ENCODE measurements at regions not wholly inside any gene's neighbourhood (a gene's known extent, or its start where the extent isn't known, plus 50 kb on each side); places are given as distances from the start of the nearest gene placed in this dataset.
"Not testable (repeated sequence)": the region's sequence is repeated elsewhere in the genome, so short reads cannot be mapped to it uniquely, and the experiment has no call there.

GRCh38 chr2:192687015-192687414, 492.3 kb upstream of the TMEFF2 start:
- DNase-seq (ENCODE audit: low read depth in 2 of 2), result no peak

GRCh38 chr2:192682511-192682910, 487.8 kb upstream of the TMEFF2 start:
- DNase-seq (ENCODE audit: low read depth in 2 of 2), result not testable (repeated sequence)

- no peak for DNase-seq (ENCODE audit: low read depth in 2 of 2)
These were observed 480.9 kb upstream of the TMEFF2 start for GRCh38 chr2:192675681-192676080.

DNA sequence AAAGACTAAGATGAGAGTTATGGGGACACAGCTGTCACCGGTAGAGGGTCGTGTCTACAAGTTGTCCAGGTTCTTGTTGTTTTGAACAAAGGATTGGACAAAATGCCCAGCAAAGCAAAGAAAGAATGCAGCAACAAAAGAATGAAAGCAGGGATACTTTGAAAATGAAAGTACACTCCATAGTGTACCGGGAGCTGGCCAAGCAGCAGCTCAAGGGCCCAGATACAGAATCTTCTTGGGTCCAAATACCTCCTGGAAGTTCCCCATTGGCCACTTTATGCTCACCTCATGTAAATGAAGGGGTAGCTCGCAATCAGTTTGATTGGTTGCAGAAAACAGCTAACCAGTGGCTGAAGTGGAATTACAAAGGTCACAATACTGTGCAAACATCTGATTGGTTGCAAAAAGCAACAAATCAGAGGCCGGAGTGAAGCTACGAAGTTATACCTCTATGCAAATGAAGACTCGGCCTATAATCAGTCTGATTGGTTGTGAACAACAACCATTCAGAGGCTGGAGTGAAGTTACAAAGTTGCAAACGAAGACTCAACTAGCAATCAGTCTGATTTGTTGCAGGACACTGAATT, 474.9 kb upstream of the TMEFF2 start:
- no peak for DNase-seq (ENCODE audit: low read depth in 2 of 2)

- DNase-seq (ENCODE audit: low read depth in 2 of 2), result not testable (repeated sequence)
These were observed 465.8 kb upstream of the TMEFF2 start for GRCh38 chr2:192660555-192660954.

DNA sequence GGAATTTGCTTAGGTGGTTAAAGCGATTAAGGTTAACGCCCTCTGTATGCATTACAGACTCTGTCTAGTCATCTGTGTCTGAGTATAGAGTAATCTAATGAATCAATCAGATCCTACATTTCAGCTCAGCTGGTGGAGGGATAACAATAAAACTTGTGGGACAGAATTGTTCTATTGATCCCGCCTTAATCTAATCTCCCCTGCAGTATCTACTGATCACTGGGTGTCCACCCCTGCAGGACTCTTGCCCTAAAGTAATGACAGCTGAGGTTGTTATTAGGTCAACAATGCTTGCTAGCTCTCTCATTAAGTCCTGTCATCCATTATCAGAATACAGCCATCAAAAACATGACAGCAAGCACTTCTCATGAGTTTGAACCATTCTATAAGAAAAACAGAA, 462.6 kb upstream of the TMEFF2 start:
- DNase-seq (ENCODE audit: low read depth in 2 of 2), result no peak

GRCh38 chr2:192655916-192656315, 461.2 kb upstream of the TMEFF2 start:
- no peak for DNase-seq (ENCODE audit: low read depth in 2 of 2)

GRCh38 chr2:192645811-192646598, 451.3 kb upstream of the TMEFF2 start:
- DNase-seq (ENCODE audit: low read depth in 2 of 2), result no peak

DNA sequence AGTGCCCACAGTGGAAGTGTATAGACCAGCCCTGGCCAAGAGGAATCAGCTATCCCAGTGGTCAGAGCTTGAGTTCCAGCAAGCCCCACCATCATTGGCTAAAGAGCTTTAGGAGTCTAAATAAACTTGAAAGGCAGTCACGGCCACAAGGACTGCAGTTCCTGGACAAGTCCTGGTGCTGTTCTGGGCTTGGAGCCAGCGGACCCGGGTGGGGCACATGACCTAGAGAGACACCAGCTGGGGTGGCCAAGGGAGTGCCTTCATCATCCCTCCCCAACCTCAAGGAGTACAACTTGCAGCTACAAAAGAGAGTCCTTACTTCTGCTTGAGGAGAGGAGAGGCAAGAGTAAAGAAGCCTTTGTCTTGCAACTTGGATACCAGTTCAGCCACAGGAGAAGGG, 439.8 kb upstream of the TMEFF2 start:
- no peak for DNase-seq (ENCODE audit: low read depth in 2 of 2)

DNA sequence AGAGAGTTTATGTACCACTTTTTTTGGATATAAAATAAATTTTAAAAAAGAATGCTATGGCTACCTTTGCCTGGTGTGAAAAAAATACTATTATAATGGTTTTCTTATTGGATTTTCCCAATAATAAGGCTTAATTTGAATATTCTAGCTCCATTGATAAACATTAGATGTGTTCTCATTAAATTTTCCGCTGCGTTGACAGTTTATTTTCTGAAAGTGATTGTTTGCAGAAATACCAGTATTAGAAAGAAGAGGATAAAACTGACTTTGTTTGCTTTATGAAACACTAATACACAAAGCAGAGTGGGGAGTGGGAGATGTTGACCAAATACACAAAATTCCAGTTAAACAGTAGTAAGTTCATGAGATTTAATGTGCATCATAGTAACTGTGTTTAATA, 433.3 kb upstream of the TMEFF2 start:
- DNase-seq (ENCODE audit: low read depth in 2 of 2), result no peak

GRCh38 chr2:192615105-192615504, 420.4 kb upstream of the TMEFF2 start:
- DNase-seq (ENCODE audit: low read depth in 2 of 2), result no peak

- DNase-seq (ENCODE audit: low read depth in 2 of 2), result no peak
These were observed 409.6 kb upstream of the TMEFF2 start for GRCh38 chr2:192604295-192604694.

- DNase-seq (ENCODE audit: low read depth in 2 of 2), result not testable (repeated sequence)
These were observed 403.9 kb upstream of the TMEFF2 start for GRCh38 chr2:192598649-192599048.

DNA sequence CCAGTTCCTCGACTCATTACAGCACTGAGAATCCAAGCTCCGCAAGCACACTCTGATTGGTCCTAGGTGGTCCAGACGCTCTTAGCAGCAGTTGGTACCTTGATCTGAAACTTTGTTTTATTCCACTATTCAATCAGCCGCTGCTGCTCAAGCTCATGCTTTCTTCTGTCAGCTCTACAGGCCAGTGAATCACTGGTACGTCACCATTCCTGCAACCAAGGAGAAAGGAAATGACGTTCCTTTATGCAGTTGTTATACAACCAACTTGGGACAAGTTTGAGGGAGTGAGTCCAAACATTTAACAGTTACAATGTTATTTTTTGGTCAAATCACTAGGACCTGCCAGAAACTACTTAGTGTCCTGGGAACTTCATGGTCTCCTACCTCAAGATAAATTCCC, 398.8 kb upstream of the TMEFF2 start:
- no peak for DNase-seq (ENCODE audit: low read depth in 2 of 2)

DNA sequence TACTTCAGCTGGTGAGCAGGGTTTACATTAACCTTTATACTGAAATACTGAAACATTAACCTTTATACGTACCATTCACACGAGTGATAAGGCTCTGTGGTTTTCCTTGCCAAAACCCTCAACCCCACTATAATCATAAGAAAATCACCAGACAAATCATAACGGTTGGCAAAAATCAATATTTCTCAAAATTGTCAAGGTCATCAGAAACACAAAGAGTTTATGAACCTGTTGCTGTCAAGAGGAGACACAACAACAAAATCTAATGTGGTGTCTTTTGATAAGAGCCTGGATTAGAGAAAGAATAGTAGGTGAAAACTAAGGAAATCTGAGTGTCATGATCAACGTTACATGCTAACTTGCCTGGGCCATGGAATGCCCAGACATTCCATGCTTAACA, 396.9 kb upstream of the TMEFF2 start:
- DNase-seq (ENCODE audit: low read depth in 2 of 2), result no peak

DNA sequence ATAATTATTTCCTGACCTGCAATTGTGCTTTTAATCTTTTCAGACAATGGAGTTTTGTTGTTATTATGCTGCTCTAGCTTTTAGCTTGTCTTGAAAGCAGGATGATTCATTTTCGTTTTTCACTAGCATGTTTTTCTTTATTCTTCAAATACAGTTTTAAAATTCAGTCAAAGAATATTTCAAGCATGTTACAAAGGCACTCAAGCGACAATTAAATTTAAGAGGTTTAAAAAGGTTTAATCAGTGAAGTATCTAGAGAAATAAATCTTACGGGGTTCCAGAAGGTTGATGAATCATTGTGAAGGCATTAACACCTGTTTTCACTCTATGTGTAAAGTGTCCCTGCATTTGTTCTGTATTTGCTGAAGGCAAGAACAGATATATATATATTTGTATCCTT, 390.7 kb upstream of the TMEFF2 start:
- DNase-seq (ENCODE audit: low read depth in 2 of 2), result no peak

DNA sequence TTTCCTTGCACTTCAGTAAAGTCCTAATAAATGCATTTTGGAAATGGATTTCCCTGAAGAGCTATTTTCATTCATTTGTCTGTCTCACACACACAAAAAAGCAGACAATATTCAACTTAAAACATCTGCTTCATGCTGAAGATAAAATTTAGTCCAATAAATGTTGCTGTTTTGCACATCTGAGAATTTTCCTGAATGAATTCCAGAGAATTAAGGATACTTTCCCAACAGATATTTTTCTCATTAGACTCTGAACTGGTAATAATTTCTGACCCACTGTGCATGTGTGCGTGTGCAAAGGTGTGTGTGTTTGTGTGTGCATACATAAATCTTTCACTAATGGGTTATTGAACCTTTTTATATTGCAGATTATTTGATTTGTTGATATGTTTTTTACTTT, 390.2 kb upstream of the TMEFF2 start:
- no peak for DNase-seq (ENCODE audit: low read depth in 2 of 2)

GRCh38 chr2:192579965-192580700, 385.4 kb upstream of the TMEFF2 start:
- no peak for DNase-seq (ENCODE audit: low read depth in 2 of 2)

GRCh38 chr2:192578780-192579179, 384.0 kb upstream of the TMEFF2 start:
- no peak for DNase-seq (ENCODE audit: low read depth in 2 of 2)

GRCh38 chr2:192577706-192578105, 383.0 kb upstream of the TMEFF2 start:
- DNase-seq (ENCODE audit: low read depth in 2 of 2), result no peak

DNA sequence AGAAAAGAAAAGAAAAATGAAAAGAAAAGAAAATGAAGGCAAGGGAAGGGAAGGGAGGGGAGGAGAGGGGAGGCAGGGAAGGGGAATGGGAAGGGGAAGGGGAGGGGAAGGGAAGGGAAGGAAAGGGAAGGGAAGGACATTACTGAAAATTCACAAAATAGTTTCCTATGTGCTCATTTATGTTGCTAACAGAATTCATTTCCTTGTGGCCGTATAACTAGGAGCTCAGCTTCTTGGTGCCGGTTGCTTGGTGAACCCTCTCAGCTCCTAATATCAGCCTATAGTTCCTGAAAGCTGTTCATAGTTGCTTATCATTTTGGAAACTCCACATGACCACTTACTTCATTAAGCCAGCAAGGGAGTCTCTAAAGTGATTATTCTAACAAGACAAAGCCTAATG, 379.8 kb upstream of the TMEFF2 start:
- DNase-seq (ENCODE audit: low read depth in 2 of 2), result no peak

GRCh38 chr2:192571636-192572035, 376.9 kb upstream of the TMEFF2 start:
- no peak for DNase-seq (ENCODE audit: low read depth in 2 of 2)

GRCh38 chr2:192570788-192571187, 376.1 kb upstream of the TMEFF2 start:
- no peak for DNase-seq (ENCODE audit: low read depth in 2 of 2)

All from dermis microvascular lymphatic vessel endothelial cell (primary cell).